Mesendoderm (in vitro differentiated cells): ENCODE measurements at regions not wholly inside any gene's neighbourhood (a gene's known extent, or its start where the extent isn't known, plus 50 kb on each side); places are given as distances from the start of the nearest gene placed in this dataset.

Source experiments
- DNase-seq: peaks from one replicate; pipeline ENCODE4 v3.0.0; 2013
- H2AK5ac ChIP-seq: 2 replicates; pipeline ENCODE4 v1.6.1; 2013; ENCODE audit warnings: low read length, inconsistent platforms
- H2BK120ac ChIP-seq: 2 replicates; pipeline ENCODE4 v1.6.1; 2013; ENCODE audit warnings: low read depth, mild to moderate bottlenecking, low read length, moderate library complexity, mixed read lengths
- H2BK15ac ChIP-seq: replicated peaks from 2 replicates; pipeline ENCODE4 v1.6.1; 2013; ENCODE audit warnings: low read depth, mild to moderate bottlenecking, moderate library complexity
- H2BK5ac ChIP-seq: 2 replicates; pipeline ENCODE4 v1.6.1; 2013; ENCODE audit warnings: low read length, inconsistent platforms
- H3K18ac ChIP-seq: 2 replicates; pipeline ENCODE4 v1.6.1; 2013; ENCODE audit warnings: mild to moderate bottlenecking, low read length, mixed read lengths
- H3K23ac ChIP-seq: one replicate; pipeline ENCODE4 v1.6.1; 2013; ENCODE audit warnings: low read length
- H3K27ac ChIP-seq: 2 replicates; pipeline ENCODE4 v1.5.1; 2013; ENCODE audit warnings: low read depth, mild to moderate bottlenecking, inconsistent platforms, low read length, moderate library complexity
- H3K27me3 ChIP-seq: 2 replicates; pipeline ENCODE4 v1.6.1; 2013; ENCODE audit warnings: low read length, control low read depth, mild to moderate bottlenecking, inconsistent platforms; ENCODE audit not compliant: insufficient read depth, poor library complexity
- H3K36me3 ChIP-seq: 2 replicates; pipeline ENCODE4 v1.6.1; 2013; ENCODE audit warnings: low read length, inconsistent platforms; ENCODE audit not compliant: control insufficient read depth, insufficient read depth
- H3K4ac ChIP-seq: one replicate; pipeline ENCODE4 v1.6.1; 2013; ENCODE audit warnings: low read depth, mild to moderate bottlenecking, low read length, moderate library complexity
- H3K4me1 ChIP-seq: 2 replicates; pipeline ENCODE4 v1.6.1; 2013; ENCODE audit warnings: low read depth, low read length, inconsistent platforms; ENCODE audit not compliant: control insufficient read depth
- H3K4me2 ChIP-seq: 2 replicates; pipeline ENCODE4 v1.6.1; 2013; ENCODE audit warnings: low read length
- H3K4me3 ChIP-seq: 2 replicates; pipeline ENCODE4 v1.5.1; 2013; ENCODE audit warnings: mild to moderate bottlenecking, low read length
- H3K56ac ChIP-seq: one replicate; pipeline ENCODE4 v1.6.1; 2013; ENCODE audit warnings: low read length
- H3K79me1 ChIP-seq: 2 replicates; pipeline ENCODE4 v1.6.1; 2013; ENCODE audit warnings: low read length, inconsistent platforms
- H3K79me2 ChIP-seq: 2 replicates; pipeline ENCODE4 v1.6.1; 2013; ENCODE audit warnings: mild to moderate bottlenecking, low read length; ENCODE audit not compliant: control insufficient read depth, insufficient read depth
- H3K9ac ChIP-seq: 2 replicates; pipeline ENCODE4 v1.6.1; 2013; ENCODE audit warnings: low read length, inconsistent platforms
- H4K5ac ChIP-seq: one replicate; pipeline ENCODE4 v1.6.1; 2013; ENCODE audit warnings: low read length
- H4K8ac ChIP-seq: one replicate; pipeline ENCODE4 v1.6.1; 2013; ENCODE audit warnings: low read depth, mild to moderate bottlenecking, control low read depth, low read length, moderate library complexity
- WGBS: extraction: QIAGEN DNeasy Blood & Tissue Kit; methylation state at CpG from one replicate; pipeline ENCODE4 v1.1.7; 2013; ENCODE audit warnings: low lambda C conversion rate, missing lambda C conversion rate; ENCODE audit not compliant: insufficient coverage; ENCODE audit errors: extremely low coverage; 5-methylcytosine and 5-hydroxymethylcytosine counted together

DNA sequence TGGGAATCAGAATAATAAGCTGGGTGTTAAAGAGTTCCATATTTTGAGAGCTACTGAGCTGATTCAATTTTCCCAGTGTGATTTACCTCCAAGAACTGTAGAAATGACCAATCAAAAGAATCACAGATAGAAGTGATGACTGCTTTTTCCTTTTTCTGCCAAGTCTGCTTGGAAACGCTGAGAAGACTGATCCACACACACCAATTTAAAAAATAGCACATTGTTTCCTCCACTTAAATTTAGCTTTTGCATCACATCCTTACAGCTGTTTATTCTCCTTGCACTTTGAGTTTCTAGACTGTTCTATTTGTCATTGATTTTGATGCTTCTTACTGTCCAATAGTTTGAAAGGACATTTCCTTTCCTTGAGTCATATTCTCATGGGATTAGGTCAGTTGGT is 590.3 kb upstream of the CHAC2 start:
- Histone ChIP-seq H4K5ac (no peak overlapping the region), H2BK5ac (no peak overlapping the region), H3K9ac (no peak overlapping the region), H3K79me1 (no peaks in the 10 kb centered on the region), H2BK15ac (no peak overlapping the region), H3K4me1 (peaks cover 2% of the 10 kb centered on the region), H3K36me3 (no peaks in the 10 kb centered on the region), H3K4me2 (no peak overlapping the region), H3K79me2 (no peaks in the 10 kb centered on the region), H3K18ac (no peak overlapping the region), H4K8ac (no peak overlapping the region), H2AK5ac (no peak overlapping the region), H3K56ac (no peak overlapping the region), H3K27ac (no peak overlapping the region), H3K4ac (no peak overlapping the region), H2BK120ac (no peak overlapping the region), H3K23ac (no peak overlapping the region), H3K27me3 (no peaks in the 10 kb centered on the region), H3K4me3 (no peak overlapping the region)
- no CpG with 5 or more reads among the region's 1 CpG for WGBS
- DNase-seq: no peak

DNA sequence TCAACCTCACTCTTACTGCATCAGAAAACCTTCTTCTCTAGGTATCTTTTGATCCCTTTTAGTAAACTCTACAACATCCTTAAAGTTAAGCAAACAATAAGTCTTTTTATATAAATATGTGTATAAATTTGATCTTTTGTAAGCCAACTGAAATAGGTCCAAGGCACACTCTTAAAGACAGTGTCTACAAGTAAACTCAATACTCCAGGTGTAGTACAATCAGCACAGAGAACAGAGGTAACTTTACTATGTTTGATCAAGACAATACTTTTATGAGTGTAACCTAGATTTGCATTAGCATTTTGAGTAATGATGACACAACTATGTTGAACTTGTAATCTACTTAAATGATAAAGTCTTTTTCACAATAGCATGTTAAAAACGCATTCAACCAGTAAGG is 593.1 kb upstream of the CHAC2 start:
- Histone ChIP-seq H2BK5ac (no peak overlapping the region), H3K27me3 (no peaks in the 10 kb centered on the region), H3K9ac (no peak overlapping the region), H2AK5ac (no peak overlapping the region), H3K79me1 (no peaks in the 10 kb centered on the region), H3K23ac (no peak overlapping the region), H3K4ac (no peak overlapping the region), H2BK15ac (no peak overlapping the region), H3K4me1 (no peaks in the 10 kb centered on the region), H3K79me2 (no peaks in the 10 kb centered on the region), H3K4me3 (no peak overlapping the region), H3K4me2 (no peak overlapping the region), H4K8ac (no peak overlapping the region), H3K18ac (no peak overlapping the region), H3K27ac (no peak overlapping the region), H2BK120ac (no peak overlapping the region), H4K5ac (no peak overlapping the region), H3K56ac (no peak overlapping the region), H3K36me3 (no peaks in the 10 kb centered on the region)
- no CpG with 5 or more reads among the region's 1 CpG for WGBS
- DNase-seq: no peak

GRCh38 chr2:53173698-53174455 is 593.7 kb upstream of the CHAC2 start:
- Histone ChIP-seq H3K4ac (no peak overlapping the region), H3K36me3 (no peaks in the 10 kb centered on the region), H3K9ac (no peak overlapping the region), H3K27ac (no peak overlapping the region), H4K5ac (no peak overlapping the region), H3K79me1 (no peaks in the 10 kb centered on the region), H3K56ac (no peak overlapping the region), H3K27me3 (no peaks in the 10 kb centered on the region), H3K4me2 (no peak overlapping the region), H2BK5ac (no peak overlapping the region), H2AK5ac (no peak overlapping the region), H3K18ac (no peak overlapping the region), H3K4me1 (no peaks in the 10 kb centered on the region), H3K79me2 (no peaks in the 10 kb centered on the region), H2BK120ac (no peak overlapping the region), H3K23ac (no peak overlapping the region), H2BK15ac (no peak overlapping the region), H4K8ac (no peak overlapping the region), H3K4me3 (no peak overlapping the region)
- whole genome bisulfite sequencing: no CpG with 5 or more reads among the region's 7 CpGs
- no peak for DNase-seq

GRCh38 chr2:53173091-53173490 is 594.5 kb upstream of the CHAC2 start:
- no peak overlapping the region for H3K18ac ChIP-seq
- no peak overlapping the region for H2BK120ac ChIP-seq
- no peak overlapping the region for H3K4me3 ChIP-seq
- no peak overlapping the region for H3K27ac ChIP-seq
- no peak overlapping the region for H2BK5ac ChIP-seq
- DNase-seq: no peak
- no peaks in the 10 kb centered on the region for H3K27me3 ChIP-seq
- no CpG with 5 or more reads among the region's 1 CpG for WGBS
- no peaks in the 10 kb centered on the region for H3K4me1 ChIP-seq
- no peak overlapping the region for H3K4ac ChIP-seq
- no peak overlapping the region for H2AK5ac ChIP-seq
- H3K36me3 ChIP-seq: no peaks in the 10 kb centered on the region
- no peak overlapping the region for H4K5ac ChIP-seq
- no peaks in the 10 kb centered on the region for H3K79me2 ChIP-seq
- H3K4me2 ChIP-seq: no peak overlapping the region
- H4K8ac ChIP-seq: no peak overlapping the region
- no peak overlapping the region for H3K56ac ChIP-seq
- H2BK15ac ChIP-seq: no peak overlapping the region
- H3K79me1 ChIP-seq: no peaks in the 10 kb centered on the region
- no peak overlapping the region for H3K23ac ChIP-seq
- no peak overlapping the region for H3K9ac ChIP-seq

- no peak overlapping the region for H3K4ac ChIP-seq
- no peak overlapping the region for H4K8ac ChIP-seq
- no peaks in the 10 kb centered on the region for H3K27me3 ChIP-seq
- H3K27ac ChIP-seq: no peak overlapping the region
- no peak overlapping the region for H2BK15ac ChIP-seq
- no peak overlapping the region for H2BK120ac ChIP-seq
- no peak overlapping the region for H2AK5ac ChIP-seq
- no peak overlapping the region for H3K18ac ChIP-seq
- no peak overlapping the region for H3K9ac ChIP-seq
- H3K4me2 ChIP-seq: no peak overlapping the region
- no peak for DNase-seq
- no peak overlapping the region for H4K5ac ChIP-seq
- H3K79me1 ChIP-seq: no peaks in the 10 kb centered on the region
- H3K4me3 ChIP-seq: no peak overlapping the region
- no peak overlapping the region for H2BK5ac ChIP-seq
- H3K36me3 ChIP-seq: no peaks in the 10 kb centered on the region
- H3K4me1 ChIP-seq: no peaks in the 10 kb centered on the region
- WGBS: no CpG with 5 or more reads among the region's 2 CpGs
- no peak overlapping the region for H3K23ac ChIP-seq
- H3K56ac ChIP-seq: no peak overlapping the region
- H3K79me2 ChIP-seq: no peaks in the 10 kb centered on the region
These were observed 597.1 kb upstream of the CHAC2 start for GRCh38 chr2:53170466-53170865.

DNA sequence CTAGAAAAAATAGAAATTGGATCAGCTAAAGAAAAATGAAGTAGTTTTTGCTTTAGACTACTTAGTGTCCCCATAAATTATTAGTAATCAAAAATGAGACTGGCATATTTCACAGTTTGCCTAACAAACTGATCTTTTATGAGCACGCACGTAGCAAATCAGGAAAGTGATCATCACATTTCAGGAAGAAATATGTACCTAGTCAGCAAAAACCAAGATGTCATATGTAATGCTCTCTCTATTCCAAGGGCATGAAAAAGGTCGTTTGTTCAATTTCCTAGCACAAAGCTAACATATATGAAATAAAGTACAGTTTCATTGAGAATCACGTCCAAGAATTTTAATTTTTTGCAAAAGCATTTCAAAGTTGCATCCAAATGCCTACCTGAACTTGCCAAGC is 600.4 kb upstream of the CHAC2 start:
- Histone ChIP-seq H2AK5ac (no peak overlapping the region), H3K4me3 (no peak overlapping the region), H3K18ac (no peak overlapping the region), H3K4ac (no peak overlapping the region), H3K4me1 (no peaks in the 10 kb centered on the region), H3K56ac (no peak overlapping the region), H3K79me1 (no peaks in the 10 kb centered on the region), H3K79me2 (no peaks in the 10 kb centered on the region), H2BK120ac (no peak overlapping the region), H3K4me2 (no peak overlapping the region), H3K9ac (no peak overlapping the region), H2BK15ac (no peak overlapping the region), H2BK5ac (no peak overlapping the region), H3K23ac (no peak overlapping the region), H4K5ac (no peak overlapping the region), H3K27me3 (no peaks in the 10 kb centered on the region), H4K8ac (no peak overlapping the region), H3K36me3 (no peaks in the 10 kb centered on the region), H3K27ac (no peak overlapping the region)
- WGBS: no CpG with 5 or more reads among the region's 4 CpGs
- DNase-seq: no peak
